ENCODE measurements at regions not wholly inside any gene's neighbourhood (a gene's known extent, or its start where the extent isn't known, plus 50 kb on each side); places are given as distances from the start of the nearest gene placed in this dataset.

GRCh38 chrY:15510288-15510687 lies 986.0 kb downstream of the NLGN4Y start:
- TF ChIP-seq, protein P1, sequence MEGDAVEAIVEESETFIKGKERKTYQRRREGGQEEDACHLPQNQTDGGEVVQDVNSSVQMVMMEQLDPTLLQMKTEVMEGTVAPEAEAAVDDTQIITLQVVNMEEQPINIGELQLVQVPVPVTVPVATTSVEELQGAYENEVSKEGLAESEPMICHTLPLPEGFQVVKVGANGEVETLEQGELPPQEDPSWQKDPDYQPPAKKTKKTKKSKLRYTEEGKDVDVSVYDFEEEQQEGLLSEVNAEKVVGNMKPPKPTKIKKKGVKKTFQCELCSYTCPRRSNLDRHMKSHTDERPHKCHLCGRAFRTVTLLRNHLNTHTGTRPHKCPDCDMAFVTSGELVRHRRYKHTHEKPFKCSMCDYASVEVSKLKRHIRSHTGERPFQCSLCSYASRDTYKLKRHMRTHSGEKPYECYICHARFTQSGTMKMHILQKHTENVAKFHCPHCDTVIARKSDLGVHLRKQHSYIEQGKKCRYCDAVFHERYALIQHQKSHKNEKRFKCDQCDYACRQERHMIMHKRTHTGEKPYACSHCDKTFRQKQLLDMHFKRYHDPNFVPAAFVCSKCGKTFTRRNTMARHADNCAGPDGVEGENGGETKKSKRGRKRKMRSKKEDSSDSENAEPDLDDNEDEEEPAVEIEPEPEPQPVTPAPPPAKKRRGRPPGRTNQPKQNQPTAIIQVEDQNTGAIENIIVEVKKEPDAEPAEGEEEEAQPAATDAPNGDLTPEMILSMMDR (IDR thresholded peaks at IDR 0.05): no peak
- no peak for TF ChIP-seq POLR2AphosphoS5 (IDR thresholded peaks at IDR 0.05)

Data from gastroesophageal sphincter (tissue), 3 donors.